CD4-positive, alpha-beta T cell (primary cell): ENCODE measurements at regions not wholly inside any gene's neighbourhood (a gene's known extent, or its start where the extent isn't known, plus 50 kb on each side); places are given as distances from the start of the nearest gene placed in this dataset.

Experiments
- ATAC-seq: fragments of 200-7000 bp; cut with Tn5 transposase; one replicate; pipeline ENCODE4 v1.10.0; 2022; ENCODE audit warnings: mild to moderate bottlenecking; ENCODE audit not compliant: poor library complexity
- CTCF ChIA-PET: fragments of 350-600 bp; sonication (Branson Sonifier 250); formaldehyde crosslinking; loops from one replicate; lab custom pipeline; 2021; ENCODE audit warnings: antibody characterized with exemption, inconsistent platforms; lab: Charles Lee
- POLR2A ChIA-PET: fragments of 350-600 bp; sonication (Branson Sonifier 250); formaldehyde crosslinking; loops from one replicate; lab custom pipeline; 2021; ENCODE audit warnings: antibody characterized with exemption, inconsistent platforms; lab: Charles Lee
- DNase-seq, 14 experiments: peaks; one replicate each; pipeline ENCODE4 v3.0.0-alpha.2; 2013 to 2020; ENCODE audit warnings: mixed read lengths in 2 of 14
- H3K27ac ChIP-seq, 2 donors: one replicate each; pipeline versions ENCODE4 v1.5.1 to v1.7.0; 2013; ENCODE audit warnings: low read length in 2 of 2, low read depth in 1 of 2, mild to moderate bottlenecking in 1 of 2
- H3K27me3 ChIP-seq, 2 experiments: 1 replicate in 1 of 2; 2 replicates in 1 of 2; pipeline versions ENCODE4 v1.6.1 to v1.7.0; 2013; ENCODE audit warnings: low read length in 2 of 2, control low read depth in 1 of 2, mild to moderate bottlenecking in 1 of 2, moderate library complexity in 1 of 2; ENCODE audit not compliant: insufficient read depth in 2 of 2, control insufficient read depth in 1 of 2
- H3K36me3 ChIP-seq: one replicate; pipeline ENCODE4 v1.6.1; 2013; ENCODE audit warnings: low read length, control low read depth; ENCODE audit not compliant: insufficient read depth
- H3K4me1 ChIP-seq: one replicate; pipeline ENCODE4 v1.6.1; 2013; ENCODE audit warnings: low read length, control low read depth; ENCODE audit not compliant: insufficient read depth
- H3K4me3 ChIP-seq: one replicate; pipeline ENCODE4 v1.5.1; 2013; ENCODE audit warnings: mild to moderate bottlenecking, low read length, moderate library complexity
- H3K9me3 ChIP-seq, 2 experiments: 1 replicate in 1 of 2; 2 replicates in 1 of 2; pipeline versions ENCODE4 v1.6.1 to v1.7.0; 2013; ENCODE audit warnings: low read length in 2 of 2, mild to moderate bottlenecking in 2 of 2, control low read depth in 1 of 2, moderate library complexity in 1 of 2; ENCODE audit not compliant: control insufficient read depth in 1 of 2, insufficient read depth in 1 of 2
- H3K27ac Mint-ChIP-seq: one replicate; pipeline ENCODE4 v1.8.0; 2020; ENCODE audit warnings: mixed read lengths
- H3K27me3 Mint-ChIP-seq: one replicate; pipeline ENCODE4 v1.8.0; 2021; ENCODE audit warnings: mixed read lengths
- H3K36me3 Mint-ChIP-seq: one replicate; pipeline ENCODE4 v1.8.0; 2021; ENCODE audit warnings: low read depth, mixed read lengths
- H3K4me1 Mint-ChIP-seq: one replicate; pipeline ENCODE4 v1.8.0; 2021; ENCODE audit warnings: low read depth, mixed read lengths
- H3K4me3 Mint-ChIP-seq: one replicate; pipeline ENCODE4 v1.8.0; 2020; ENCODE audit warnings: mild to moderate bottlenecking, mixed read lengths
- H3K9me3 Mint-ChIP-seq: one replicate; pipeline ENCODE4 v1.8.0; 2020; ENCODE audit warnings: mixed read lengths
- CTCF ChIP-seq: fragments of 200-600 bp; IDR thresholded peaks from one replicate; pipeline ENCODE4 v1.8.0; 2022; ENCODE audit warnings: antibody characterized with exemption, mild to moderate bottlenecking
- intact Hi-C, 2 experiments: fragments of 100-400 bp; cut with DNase I in 1 of 2; cut with micrococcal nuclease in 1 of 2; formaldehyde crosslinking; loops; one replicate each; pipeline versions ENCODE4 v1.15.1 to v1.9.0; 2023 to 2025; cut with DNase I, micrococcal nuclease

- no peaks in the 10 kb centered on the region for H3K36me3 ChIP-seq
- H3K9me3 ChIP-seq, result no peaks in the 10 kb centered on the region
- no peaks in the 10 kb centered on the region for H3K27me3 Mint-ChIP-seq
- no peak overlapping the region for H3K4me3 Mint-ChIP-seq
- ChIA-PET CTCF (no interaction called here), POLR2A (no interaction called here)
- peaks cover 4% of the 10 kb centered on the region for H3K9me3 Mint-ChIP-seq
- no peak overlapping the region for H3K4me3 ChIP-seq
- no peak overlapping the region for H3K27ac ChIP-seq
- no peak overlapping the region for H3K27ac Mint-ChIP-seq
- intact Hi-C loops, result no loop called here
- no peaks in the 10 kb centered on the region for H3K4me1 Mint-ChIP-seq
- no peaks in the 10 kb centered on the region for H3K36me3 Mint-ChIP-seq
- no peaks in the 10 kb centered on the region for H3K4me1 ChIP-seq
- no peak for TF ChIP-seq CTCF
- ATAC-seq, result no peak
- no peaks in the 10 kb centered on the region for H3K27me3 ChIP-seq
- DNase-seq, result no peak
These were observed 139.5 kb upstream of the PRDM9 start for GRCh38 chr5:23367874-23368273.

DNA sequence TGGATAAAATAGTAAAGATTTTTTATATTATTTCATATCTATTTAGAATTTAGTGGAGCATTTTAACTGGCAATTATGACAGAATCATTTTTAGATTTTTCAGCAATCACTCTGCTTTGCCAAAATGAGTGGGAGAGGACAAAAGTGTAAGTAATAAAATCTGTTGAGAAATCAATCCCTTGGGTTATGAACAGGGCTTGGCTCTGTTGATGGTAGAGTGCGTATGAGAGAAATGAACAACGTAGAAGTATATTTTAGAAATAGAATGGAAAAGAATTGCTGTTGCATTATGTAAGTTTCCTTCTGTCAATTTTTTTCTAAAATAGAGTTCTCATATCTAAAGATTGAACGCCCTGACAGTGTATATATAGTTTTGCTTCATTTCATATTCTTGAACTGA lies 154.1 kb upstream of the PRDM9 start:
- TF ChIP-seq CTCF, result no peak
- ATAC-seq (no peak), DNase-seq (no peak)
- Histone ChIP-seq H3K27me3 (no peaks in the 10 kb centered on the region), H3K27ac (no peak overlapping the region), H3K9me3 (peaks cover 0 to 12% of the 10 kb centered on the region in 2 experiments), H3K4me1 (no peaks in the 10 kb centered on the region), H3K4me3 (no peak overlapping the region), H3K36me3 (no peaks in the 10 kb centered on the region)
- CTCF ChIA-PET, result no interaction called here
- Mint-ChIP-seq H3K9me3 (peaks cover 9% of the 10 kb centered on the region), H3K4me3 (no peak overlapping the region), H3K36me3 (no peaks in the 10 kb centered on the region), H3K27ac (no peak overlapping the region), H3K4me1 (no peaks in the 10 kb centered on the region), H3K27me3 (no peaks in the 10 kb centered on the region)
- intact Hi-C loops, result no loop called here
- POLR2A ChIA-PET, result no interaction called here

DNA sequence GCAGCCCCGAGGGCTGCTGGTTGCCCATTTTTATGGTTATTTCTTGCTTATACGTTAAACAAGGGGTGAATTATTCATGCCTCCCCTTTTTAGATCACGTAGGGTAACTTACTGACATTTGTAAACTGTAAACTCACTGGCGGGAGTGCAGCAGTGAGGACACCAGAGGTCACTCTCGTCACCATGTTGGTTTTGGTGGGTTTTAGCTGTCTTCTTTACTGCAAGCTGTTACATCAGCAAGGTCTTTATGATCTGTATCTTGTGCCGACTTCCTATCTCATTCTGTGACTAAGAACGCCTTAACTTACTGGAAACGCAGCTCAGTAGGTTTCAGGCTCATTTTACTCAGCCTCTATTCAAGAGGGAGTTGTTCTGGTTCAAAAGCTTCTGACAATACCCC lies 155.0 kb upstream of the PRDM9 start:
- TF ChIP-seq CTCF, result no peak
- DNase-seq (no peak), ATAC-seq (no peak)
- ChIA-PET POLR2A (interaction anchor here (0.6 kb wide), 1 partner anchor 171 kb away, joined by 3 read pairs; no protein-coding TSS in a partner anchor), CTCF (no interaction called here)
- no peaks in the 10 kb centered on the region for H3K27me3 ChIP-seq
- H3K4me1 ChIP-seq, result no peaks in the 10 kb centered on the region
- no peak overlapping the region for H3K4me3 ChIP-seq
- peaks cover 6% of the 10 kb centered on the region for H3K9me3 Mint-ChIP-seq
- H3K27ac ChIP-seq, result no peak overlapping the region
- no peaks in the 10 kb centered on the region for H3K4me1 Mint-ChIP-seq
- no peaks in the 10 kb centered on the region for H3K36me3 Mint-ChIP-seq
- H3K4me3 Mint-ChIP-seq, result no peak overlapping the region
- peaks cover 0 to 12% of the 10 kb centered on the region in 2 experiments for H3K9me3 ChIP-seq
- H3K27ac Mint-ChIP-seq, result no peak overlapping the region
- intact Hi-C loops, result no loop called here
- no peaks in the 10 kb centered on the region for H3K36me3 ChIP-seq
- H3K27me3 Mint-ChIP-seq, result no peaks in the 10 kb centered on the region
